GM12874 (cell line): ENCODE measurements at regions not wholly inside any gene's neighbourhood (a gene's known extent, or its start where the extent isn't known, plus 50 kb on each side); places are given as distances from the start of the nearest gene placed in this dataset.

Experiments
- CTCF ChIP-seq: IDR thresholded peaks from 2 replicates; pipeline ENCODE4 v1.5.1; 2011; ENCODE audit warnings: low read depth, mild to moderate bottlenecking, control low read depth, low read length, moderate library complexity; ENCODE audit not compliant: insufficient read depth

GRCh38 chr5:5705010-5705409, 282.5 kb downstream of the ICE1 start:
- TF ChIP-seq CTCF: no peak

GRCh38 chr5:5704352-5704751, 281.9 kb downstream of the ICE1 start:
- TF ChIP-seq CTCF: no peak

- no peak for TF ChIP-seq CTCF
Measured at GRCh38 chr5:5702934-5703333, 280.5 kb downstream of the ICE1 start.

- TF ChIP-seq CTCF: no peak
Measured at GRCh38 chr5:5700549-5700948, 278.1 kb downstream of the ICE1 start.

GRCh38 chr5:5699062-5699461, 276.6 kb downstream of the ICE1 start:
- no peak for TF ChIP-seq CTCF

- no peak for TF ChIP-seq CTCF
Measured at GRCh38 chr5:5695266-5695665, 272.8 kb downstream of the ICE1 start.

GRCh38 chr5:5688925-5689310, 266.4 kb downstream of the ICE1 start:
- no peak for TF ChIP-seq CTCF
